ENCODE measurements at regions not wholly inside any gene's neighbourhood (a gene's known extent, or its start where the extent isn't known, plus 50 kb on each side); places are given as distances from the start of the nearest gene placed in this dataset.
"Not testable (repeated sequence)": the region's sequence is repeated elsewhere in the genome, so short reads cannot be mapped to it uniquely, and the experiment has no call there.

GRCh38 chr4:154164931-154165839 is 326.4 kb downstream of the DCHS2 start:
- DNase-seq (ENCODE audit: low spot score): no peak

GRCh38 chr4:154160519-154161301 is 330.9 kb downstream of the DCHS2 start:
- no peak for DNase-seq (ENCODE audit: low spot score)

GRCh38 chr4:154158361-154159155 is 333.0 kb downstream of the DCHS2 start:
- no peak for DNase-seq (ENCODE audit: low spot score)

- DNase-seq (ENCODE audit: low spot score): no peak
Measured at GRCh38 chr4:154152546-154152945, 339.1 kb downstream of the DCHS2 start.

GRCh38 chr4:154149236-154149635 is 342.4 kb downstream of the DCHS2 start:
- DNase-seq (ENCODE audit: low spot score): not testable (repeated sequence)

GRCh38 chr4:154143720-154144119 is 347.9 kb downstream of the DCHS2 start:
- DNase-seq (ENCODE audit: low spot score): no peak

- DNase-seq (ENCODE audit: low spot score): no peak
Measured at GRCh38 chr4:154142664-154143063, 348.9 kb downstream of the DCHS2 start.

- no peak for DNase-seq (ENCODE audit: low spot score)
Measured at GRCh38 chr4:154140869-154141268, 350.7 kb downstream of the DCHS2 start.

- no peak for DNase-seq (ENCODE audit: low spot score)
Measured at GRCh38 chr4:154137320-154137905, 348.5 kb upstream of the SFRP2 start.

- DNase-seq (ENCODE audit: low spot score): no peak
Measured at GRCh38 chr4:154135576-154135975, 346.7 kb upstream of the SFRP2 start.

- no peak for DNase-seq (ENCODE audit: low spot score)
Measured at GRCh38 chr4:154132406-154132805, 343.5 kb upstream of the SFRP2 start.

GRCh38 chr4:154126276-154126675 is 337.4 kb upstream of the SFRP2 start:
- DNase-seq (ENCODE audit: low spot score): no peak

- DNase-seq (ENCODE audit: low spot score): no peak
Measured at GRCh38 chr4:154125340-154125739, 336.5 kb upstream of the SFRP2 start.

- DNase-seq (ENCODE audit: low spot score): no peak
Measured at GRCh38 chr4:154124539-154125255, 335.8 kb upstream of the SFRP2 start.

- DNase-seq (ENCODE audit: low spot score): no peak
Measured at GRCh38 chr4:154123897-154124296, 335.0 kb upstream of the SFRP2 start.

GRCh38 chr4:154120690-154121345 is 331.9 kb upstream of the SFRP2 start:
- no peak for DNase-seq (ENCODE audit: low spot score)

- DNase-seq (ENCODE audit: low spot score): no peak
Measured at GRCh38 chr4:154120006-154120676, 331.3 kb upstream of the SFRP2 start.

- no peak for DNase-seq (ENCODE audit: low spot score)
Measured at GRCh38 chr4:154119317-154119716, 330.4 kb upstream of the SFRP2 start.

GRCh38 chr4:154117726-154118125 is 328.8 kb upstream of the SFRP2 start:
- DNase-seq (ENCODE audit: low spot score): not testable (repeated sequence)

- no peak for DNase-seq (ENCODE audit: low spot score)
Measured at GRCh38 chr4:154107337-154107736, 318.5 kb upstream of the SFRP2 start.

Data from CD4-positive, alpha-beta T cell treated with Interleukin-6 at 100 ng/mL for 8 hours (primary cell).